ENCODE measurements at regions not wholly inside any gene's neighbourhood (a gene's known extent, or its start where the extent isn't known, plus 50 kb on each side); places are given as distances from the start of the nearest gene placed in this dataset.

- H3K9me3 ChIP-seq (ENCODE audit: control insufficient read depth, insufficient read depth, low read depth, low read length): no peaks in the 10 kb centered on the region
- no peaks in the 10 kb centered on the region for H3K4me1 ChIP-seq (ENCODE audit: control insufficient read depth, insufficient read depth, low read length)
- H3K27ac ChIP-seq (ENCODE audit: extremely low read depth, low read depth, low read length): no peak overlapping the region
- ChIA-PET POLR2A (no interaction called here), CTCF (interaction anchor here (0.6 to 6.3 kb wide), 10 partner anchors 9 to 667 kb away, joined by 3 to 53 read pairs (median 6); no protein-coding TSS in a partner anchor)
- no peaks in the 10 kb centered on the region for H3K36me3 ChIP-seq (ENCODE audit: control insufficient read depth in 2 of 2, insufficient read depth in 1 of 2, low read length in 2 of 2)
- TF ChIP-seq ZSCAN23 (tag by site-specific recombination; IDR thresholded peaks at IDR 0.05) (no peak), ZNF670 (tag by site-specific recombination; IDR thresholded peaks at IDR 0.05; ENCODE audit: low read depth) (no peak), KLF17 (tag by site-specific recombination; IDR thresholded peaks at IDR 0.05) (no peak), ZBTB7A (tag by site-specific recombination; IDR thresholded peaks at IDR 0.05; ENCODE audit: low read depth) (no peak), ZNF701 (tag by site-specific recombination; IDR thresholded peaks at IDR 0.05) (no peak), ZNF585B (tag by site-specific recombination; IDR thresholded peaks at IDR 0.05) (no peak), KLF16 (tag by site-specific recombination; IDR thresholded peaks at IDR 0.05) (no peak), ZNF513 (tag by site-specific recombination; IDR thresholded peaks at IDR 0.05) (no peak), SALL2 (tag by site-specific recombination; IDR thresholded peaks at IDR 0.05; ENCODE audit: borderline replicate concordance) (no peak), ZNF580 (tag by site-specific recombination; IDR thresholded peaks at IDR 0.05) (no peak), ZNF37A (tag by site-specific recombination; IDR thresholded peaks at IDR 0.05) (no peak), ZBTB48 (tag by site-specific recombination; IDR thresholded peaks at IDR 0.05) (no peak), KLF10 (tag by site-specific recombination; IDR thresholded peaks at IDR 0.05) (no peak), ZNF529 (tag by site-specific recombination; IDR thresholded peaks at IDR 0.05; ENCODE audit: insufficient replicate concordance) (no peak), ZNF501 (tag by site-specific recombination; IDR thresholded peaks at IDR 0.05) (no peak), ZNF24 (tag by site-specific recombination; IDR thresholded peaks at IDR 0.05) (no peak), ZNF785 (tag by site-specific recombination; IDR thresholded peaks at IDR 0.05) (no peak)
- TF ChIP-seq, protein P1, sequence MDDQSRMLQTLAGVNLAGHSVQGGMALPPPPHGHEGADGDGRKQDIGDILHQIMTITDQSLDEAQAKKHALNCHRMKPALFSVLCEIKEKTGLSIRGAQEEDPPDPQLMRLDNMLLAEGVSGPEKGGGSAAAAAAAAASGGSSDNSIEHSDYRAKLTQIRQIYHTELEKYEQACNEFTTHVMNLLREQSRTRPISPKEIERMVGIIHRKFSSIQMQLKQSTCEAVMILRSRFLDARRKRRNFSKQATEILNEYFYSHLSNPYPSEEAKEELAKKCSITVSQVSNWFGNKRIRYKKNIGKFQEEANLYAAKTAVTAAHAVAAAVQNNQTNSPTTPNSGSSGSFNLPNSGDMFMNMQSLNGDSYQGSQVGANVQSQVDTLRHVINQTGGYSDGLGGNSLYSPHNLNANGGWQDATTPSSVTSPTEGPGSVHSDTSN (CRISPR knock-in tag; IDR thresholded peaks at IDR 0.05): no peak
- H3K4me3 ChIP-seq (ENCODE audit: low read depth, low read length): no peak overlapping the region
These were observed 91.7 kb upstream of the SLC35G4 start for GRCh38 chr18:11517704-11518103.

DNA sequence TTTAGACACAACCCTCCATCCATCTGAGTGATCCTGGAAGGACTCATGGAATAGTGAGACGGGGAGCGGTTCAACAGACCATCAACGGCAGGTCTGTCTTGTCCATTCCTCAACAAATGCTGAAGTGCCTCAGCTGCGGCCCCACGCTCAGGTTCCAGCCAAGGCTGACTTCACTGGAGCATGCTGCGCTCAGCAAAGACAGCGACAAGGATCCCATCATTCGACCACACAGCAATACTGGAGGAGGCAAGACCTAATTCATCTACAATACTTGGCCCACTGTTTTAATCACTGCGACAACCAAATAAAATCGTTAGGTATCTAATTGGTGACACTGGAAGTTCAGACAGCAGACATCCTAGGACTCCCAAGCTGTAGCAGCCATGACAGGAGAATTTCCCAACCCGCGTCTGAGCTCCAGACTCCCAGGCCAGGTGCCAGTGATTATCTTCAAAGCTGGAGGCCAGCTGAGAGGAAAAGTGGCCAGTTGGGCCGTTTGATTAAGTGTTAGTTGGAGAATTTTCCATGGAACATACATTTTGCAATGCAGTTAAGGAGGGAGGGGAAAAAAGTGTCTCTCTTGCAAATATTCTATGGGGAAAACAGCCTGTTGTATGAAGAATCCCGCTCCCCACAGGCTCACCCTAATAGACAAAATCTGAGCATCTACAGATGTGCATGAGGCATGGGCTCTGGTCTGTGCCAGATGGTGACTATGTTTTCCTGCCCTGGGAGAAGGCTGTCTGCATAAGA is 92.5 kb upstream of the SLC35G4 start:
- H3K36me3 ChIP-seq (ENCODE audit: control insufficient read depth in 2 of 2, insufficient read depth in 1 of 2, low read length in 2 of 2): no peaks in the 10 kb centered on the region
- TF ChIP-seq ZNF280C (tag by site-specific recombination; IDR thresholded peaks at IDR 0.05) (no peak), MEIS1 (CRISPR knock-in tag; IDR thresholded peaks at IDR 0.05; ENCODE audit: borderline replicate concordance) (no peak), ZSCAN23 (tag by site-specific recombination; IDR thresholded peaks at IDR 0.05) (no peak), ZNF202 (tag by site-specific recombination; IDR thresholded peaks at IDR 0.05; ENCODE audit: borderline replicate concordance) (no peak), KLF9 (tag by site-specific recombination; IDR thresholded peaks at IDR 0.05; ENCODE audit: low read depth) (no peak), FEZF1 (tag by site-specific recombination; IDR thresholded peaks at IDR 0.05) (no peak), ZNF777 (tag by site-specific recombination; IDR thresholded peaks at IDR 0.05; ENCODE audit: borderline replicate concordance) (no peak)
- H3K4me3 ChIP-seq (ENCODE audit: low read depth, low read length): no peak overlapping the region
- no peaks in the 10 kb centered on the region for H3K9me3 ChIP-seq (ENCODE audit: control insufficient read depth, insufficient read depth, low read depth, low read length)
- CTCF ChIA-PET: interaction anchor here (0.6 to 6.3 kb wide), 4 partner anchors 35 to 205 kb away, joined by 3 to 53 read pairs (median 24); no protein-coding TSS in a partner anchor
- no peaks in the 10 kb centered on the region for H3K4me1 ChIP-seq (ENCODE audit: control insufficient read depth, insufficient read depth, low read length)
- POLR2A ChIA-PET: no interaction called here
- H3K27ac ChIP-seq (ENCODE audit: extremely low read depth, low read depth, low read length): no peak overlapping the region
